ENCODE measurements at regions not wholly inside any gene's neighbourhood (a gene's known extent, or its start where the extent isn't known, plus 50 kb on each side); places are given as distances from the start of the nearest gene placed in this dataset.

DNA sequence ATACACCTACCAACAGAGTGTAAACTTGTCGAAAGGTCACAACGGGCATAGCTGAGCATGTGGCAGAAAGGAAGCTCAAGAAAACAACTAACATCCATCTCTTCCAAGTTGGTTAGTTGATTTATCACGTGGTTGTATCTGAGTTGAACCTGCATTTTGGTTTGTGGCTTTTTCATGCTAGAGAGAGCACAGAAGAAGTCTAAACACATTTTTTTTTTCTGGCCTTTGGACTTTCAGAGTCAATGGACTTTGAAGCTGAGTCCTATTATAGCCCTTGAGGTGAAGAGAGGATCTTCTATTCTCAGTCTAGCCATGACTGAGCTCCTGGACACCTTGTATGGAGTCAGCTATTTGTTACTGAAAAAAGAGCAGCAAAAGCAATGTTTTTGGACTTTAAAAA is 150.6 kb upstream of the TRPC5 start:
- no peak for TF ChIP-seq TEAD4 (IDR thresholded peaks at IDR 0.05)
- TF ChIP-seq EGR1 (IDR thresholded peaks at IDR 0.05): no peak
- no peak for TF ChIP-seq CEBPB (IDR thresholded peaks at IDR 0.05)
- TF ChIP-seq, protein P1, sequence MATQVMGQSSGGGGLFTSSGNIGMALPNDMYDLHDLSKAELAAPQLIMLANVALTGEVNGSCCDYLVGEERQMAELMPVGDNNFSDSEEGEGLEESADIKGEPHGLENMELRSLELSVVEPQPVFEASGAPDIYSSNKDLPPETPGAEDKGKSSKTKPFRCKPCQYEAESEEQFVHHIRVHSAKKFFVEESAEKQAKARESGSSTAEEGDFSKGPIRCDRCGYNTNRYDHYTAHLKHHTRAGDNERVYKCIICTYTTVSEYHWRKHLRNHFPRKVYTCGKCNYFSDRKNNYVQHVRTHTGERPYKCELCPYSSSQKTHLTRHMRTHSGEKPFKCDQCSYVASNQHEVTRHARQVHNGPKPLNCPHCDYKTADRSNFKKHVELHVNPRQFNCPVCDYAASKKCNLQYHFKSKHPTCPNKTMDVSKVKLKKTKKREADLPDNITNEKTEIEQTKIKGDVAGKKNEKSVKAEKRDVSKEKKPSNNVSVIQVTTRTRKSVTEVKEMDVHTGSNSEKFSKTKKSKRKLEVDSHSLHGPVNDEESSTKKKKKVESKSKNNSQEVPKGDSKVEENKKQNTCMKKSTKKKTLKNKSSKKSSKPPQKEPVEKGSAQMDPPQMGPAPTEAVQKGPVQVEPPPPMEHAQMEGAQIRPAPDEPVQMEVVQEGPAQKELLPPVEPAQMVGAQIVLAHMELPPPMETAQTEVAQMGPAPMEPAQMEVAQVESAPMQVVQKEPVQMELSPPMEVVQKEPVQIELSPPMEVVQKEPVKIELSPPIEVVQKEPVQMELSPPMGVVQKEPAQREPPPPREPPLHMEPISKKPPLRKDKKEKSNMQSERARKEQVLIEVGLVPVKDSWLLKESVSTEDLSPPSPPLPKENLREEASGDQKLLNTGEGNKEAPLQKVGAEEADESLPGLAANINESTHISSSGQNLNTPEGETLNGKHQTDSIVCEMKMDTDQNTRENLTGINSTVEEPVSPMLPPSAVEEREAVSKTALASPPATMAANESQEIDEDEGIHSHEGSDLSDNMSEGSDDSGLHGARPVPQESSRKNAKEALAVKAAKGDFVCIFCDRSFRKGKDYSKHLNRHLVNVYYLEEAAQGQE (IDR thresholded peaks at IDR 0.05; ENCODE audit: low read depth): no peak
- TF ChIP-seq NFIC (IDR thresholded peaks at IDR 0.05): no peak
- no peak for TF ChIP-seq ZBTB7A (IDR thresholded peaks at IDR 0.05; ENCODE audit: low read depth)
- no peak for TF ChIP-seq RAD21 (IDR thresholded peaks at IDR 0.05; ENCODE audit: low read depth)
- TF ChIP-seq EP300 (IDR thresholded peaks at IDR 0.05; ENCODE audit: borderline replicate concordance): no peak
- no peak for TF ChIP-seq TAF1 (IDR thresholded peaks at IDR 0.05; ENCODE audit: low read depth)
- TF ChIP-seq FOXM1 (IDR thresholded peaks at IDR 0.05; ENCODE audit: borderline replicate concordance, low read depth): no peak
- TF ChIP-seq, protein P2, sequence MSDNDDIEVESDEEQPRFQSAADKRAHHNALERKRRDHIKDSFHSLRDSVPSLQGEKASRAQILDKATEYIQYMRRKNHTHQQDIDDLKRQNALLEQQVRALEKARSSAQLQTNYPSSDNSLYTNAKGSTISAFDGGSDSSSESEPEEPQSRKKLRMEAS (IDR thresholded peaks at IDR 0.05): no peak
- no peak for TF ChIP-seq CREB1 (IDR thresholded peaks at IDR 0.05; ENCODE audit: low read depth)
- TF ChIP-seq, protein P3, sequence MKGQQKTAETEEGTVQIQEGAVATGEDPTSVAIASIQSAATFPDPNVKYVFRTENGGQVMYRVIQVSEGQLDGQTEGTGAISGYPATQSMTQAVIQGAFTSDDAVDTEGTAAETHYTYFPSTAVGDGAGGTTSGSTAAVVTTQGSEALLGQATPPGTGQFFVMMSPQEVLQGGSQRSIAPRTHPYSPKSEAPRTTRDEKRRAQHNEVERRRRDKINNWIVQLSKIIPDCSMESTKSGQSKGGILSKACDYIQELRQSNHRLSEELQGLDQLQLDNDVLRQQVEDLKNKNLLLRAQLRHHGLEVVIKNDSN (IDR thresholded peaks at IDR 0.05): no peak
- no peak for TF ChIP-seq YY1 (IDR thresholded peaks at IDR 0.05; ENCODE audit: low read depth)
- no peak for TF ChIP-seq TCF12 (IDR thresholded peaks at IDR 0.05; ENCODE audit: low read depth)

DNA sequence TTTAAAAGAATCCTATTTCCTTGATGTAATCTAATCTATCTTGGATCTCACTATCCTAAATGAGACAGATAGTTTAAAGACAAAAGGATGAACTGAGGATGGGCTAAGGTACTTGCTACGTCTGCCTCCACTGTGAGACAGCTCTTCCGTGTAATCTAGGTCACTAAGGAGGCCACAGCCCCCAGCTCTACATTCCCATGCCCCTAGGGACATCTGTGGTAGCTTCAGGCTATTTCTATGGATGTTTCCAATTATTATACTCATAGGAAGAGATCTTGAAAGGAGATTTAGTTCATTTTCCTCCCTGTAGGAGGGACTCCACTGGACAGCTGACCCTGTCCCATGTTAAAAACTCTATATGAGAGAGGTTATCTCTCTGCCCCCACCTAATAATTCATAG is 140.8 kb upstream of the TRPC5 start:
- TF ChIP-seq, protein P1 (IDR thresholded peaks at IDR 0.05; ENCODE audit: low read depth): no peak
- TF ChIP-seq NFIC (IDR thresholded peaks at IDR 0.05) (no peak), CEBPB (IDR thresholded peaks at IDR 0.05) (no peak), TCF12 (IDR thresholded peaks at IDR 0.05; ENCODE audit: low read depth) (no peak), FOXM1 (IDR thresholded peaks at IDR 0.05; ENCODE audit: borderline replicate concordance, low read depth) (no peak), TEAD4 (IDR thresholded peaks at IDR 0.05) (no peak), CREB1 (IDR thresholded peaks at IDR 0.05; ENCODE audit: low read depth) (no peak), EGR1 (IDR thresholded peaks at IDR 0.05) (no peak), YY1 (IDR thresholded peaks at IDR 0.05; ENCODE audit: low read depth) (no peak), EP300 (IDR thresholded peaks at IDR 0.05; ENCODE audit: borderline replicate concordance) (no peak)
- TF ChIP-seq, protein P3 (IDR thresholded peaks at IDR 0.05): no peak

DNA sequence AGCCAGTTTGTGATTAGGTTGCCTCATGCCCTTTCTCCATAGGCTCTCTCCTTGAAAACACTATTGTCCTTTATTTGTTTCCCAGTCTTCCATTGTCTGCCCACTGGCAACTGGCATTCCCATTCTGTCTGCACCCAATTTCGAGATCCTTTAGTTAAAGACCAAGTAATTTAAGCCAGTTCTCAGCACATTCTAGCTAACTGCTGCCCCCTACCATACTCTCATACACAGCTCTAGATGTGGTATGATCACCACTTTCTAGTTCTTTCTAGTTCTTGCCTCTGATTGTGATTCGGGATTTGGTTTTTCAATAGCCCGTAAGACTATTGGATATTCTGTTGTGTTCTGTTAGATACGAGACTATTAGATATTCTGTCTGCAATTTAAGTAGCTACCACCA is 135.8 kb upstream of the TRPC5 start:
- TF ChIP-seq CEBPB (IDR thresholded peaks at IDR 0.05) (no peak), TAF1 (IDR thresholded peaks at IDR 0.05; ENCODE audit: low read depth) (no peak), RAD21 (IDR thresholded peaks at IDR 0.05; ENCODE audit: low read depth) (no peak), YY1 (IDR thresholded peaks at IDR 0.05; ENCODE audit: low read depth) (no peak), ZBTB7A (IDR thresholded peaks at IDR 0.05; ENCODE audit: low read depth) (no peak), TCF12 (IDR thresholded peaks at IDR 0.05; ENCODE audit: low read depth) (no peak), TEAD4 (IDR thresholded peaks at IDR 0.05) (no peak), NFIC (IDR thresholded peaks at IDR 0.05) (no peak), CREB1 (IDR thresholded peaks at IDR 0.05; ENCODE audit: low read depth) (no peak), FOXM1 (IDR thresholded peaks at IDR 0.05; ENCODE audit: borderline replicate concordance, low read depth) (no peak), EGR1 (IDR thresholded peaks at IDR 0.05) (no peak), EP300 (IDR thresholded peaks at IDR 0.05; ENCODE audit: borderline replicate concordance) (no peak)
- TF ChIP-seq, protein P3 (IDR thresholded peaks at IDR 0.05): no peak
- TF ChIP-seq, protein P1 (IDR thresholded peaks at IDR 0.05; ENCODE audit: low read depth): no peak
- TF ChIP-seq, protein P2 (IDR thresholded peaks at IDR 0.05): no peak

DNA sequence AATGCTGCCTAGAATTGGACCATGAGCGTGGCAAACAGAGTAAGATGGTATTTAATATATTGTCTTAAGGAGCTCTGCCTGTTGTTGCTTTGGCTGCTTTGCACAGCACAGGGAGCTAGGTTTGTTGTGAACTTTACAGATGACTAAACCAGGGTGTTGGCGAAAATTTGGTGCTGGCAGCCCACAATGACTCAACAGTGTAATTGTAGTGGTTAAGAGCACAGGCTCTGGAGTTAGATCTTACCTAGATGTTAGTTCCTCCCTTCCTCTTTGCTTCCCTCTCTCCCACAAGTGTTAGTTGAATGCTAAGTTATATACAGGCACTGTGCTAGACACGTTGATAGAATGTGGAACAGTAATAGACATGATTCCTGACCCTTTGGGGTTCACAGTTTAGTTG is 128.9 kb upstream of the TRPC5 start:
- no peak for TF ChIP-seq ZBTB7A (IDR thresholded peaks at IDR 0.05; ENCODE audit: low read depth)
- TF ChIP-seq RAD21 (IDR thresholded peaks at IDR 0.05; ENCODE audit: low read depth): no peak
- TF ChIP-seq EGR1 (IDR thresholded peaks at IDR 0.05): no peak
- no peak for TF ChIP-seq TCF12 (IDR thresholded peaks at IDR 0.05; ENCODE audit: low read depth)
- TF ChIP-seq EP300 (IDR thresholded peaks at IDR 0.05; ENCODE audit: borderline replicate concordance): no peak
- TF ChIP-seq TEAD4 (IDR thresholded peaks at IDR 0.05): no peak
- no peak for TF ChIP-seq FOXM1 (IDR thresholded peaks at IDR 0.05; ENCODE audit: borderline replicate concordance, low read depth)
- TF ChIP-seq YY1 (IDR thresholded peaks at IDR 0.05; ENCODE audit: low read depth): no peak
- no peak for TF ChIP-seq CEBPB (IDR thresholded peaks at IDR 0.05)
- TF ChIP-seq, protein P2 (IDR thresholded peaks at IDR 0.05): no peak
- no peak for TF ChIP-seq TAF1 (IDR thresholded peaks at IDR 0.05; ENCODE audit: low read depth)
- TF ChIP-seq, protein P1 (IDR thresholded peaks at IDR 0.05; ENCODE audit: low read depth): no peak
- TF ChIP-seq NFIC (IDR thresholded peaks at IDR 0.05): no peak

Data from Ishikawa (cell line).